H1 (cell line): ENCODE measurements at regions not wholly inside any gene's neighbourhood (a gene's known extent, or its start where the extent isn't known, plus 50 kb on each side); places are given as distances from the start of the nearest gene placed in this dataset.

Experiments used
- CTCF ChIA-PET: fragments of 300-600 bp; sonication (Branson Sonifier 250); formaldehyde crosslinking; loops from one replicate; lab custom pipeline; 2021; ENCODE audit not compliant: partially characterized antibody; lab: Charles Lee
- POLR2A ChIA-PET: fragments of 300-600 bp; sonication (Branson Sonifier 250); formaldehyde crosslinking; loops from one replicate; lab custom pipeline; 2021; ENCODE audit warnings: inconsistent platforms; ENCODE audit not compliant: partially characterized antibody; lab: Charles Lee
- DNase-seq, 2 experiments: peaks; one replicate each; pipeline versions ENCODE4 v3.0.0 to v3.0.0-alpha.2; 2010 to 2022; ENCODE audit warnings: low spot score in 2 of 2, low read depth in 1 of 2, mixed read lengths in 1 of 2
- FAIRE-seq: peaks from 2 replicates; lab custom pipeline; 2011; peaks lifted over from hg19 to GRCh38; lab: Jason Lieb, UNC
- H2AFZ ChIP-seq: 2 replicates; pipeline ENCODE4 v1.8.1; 2012; ENCODE audit warnings: low read length, inconsistent platforms
- H2AK5ac ChIP-seq: 2 replicates; pipeline ENCODE4 v1.6.1; 2013; ENCODE audit warnings: low read depth, low read length
- H2BK120ac ChIP-seq: replicated peaks from 2 replicates; pipeline ENCODE3; 2013; ENCODE audit warnings: low read depth, low read length, inconsistent platforms
- H2BK12ac ChIP-seq: 2 replicates; pipeline ENCODE4 v1.6.1; 2013; ENCODE audit warnings: low read depth, low read length
- H2BK15ac ChIP-seq: 2 replicates; pipeline ENCODE4 v1.6.1; 2013; ENCODE audit warnings: low read length
- H2BK20ac ChIP-seq: 2 replicates; pipeline ENCODE4 v1.6.1; 2013; ENCODE audit warnings: low read length
- H2BK5ac ChIP-seq: 2 replicates; pipeline ENCODE4 v1.6.1; 2013; ENCODE audit warnings: low read depth, low read length
- H3K14ac ChIP-seq: 2 replicates; pipeline ENCODE4 v1.6.1; 2013; ENCODE audit warnings: inconsistent platforms; ENCODE audit not compliant: insufficient read length
- H3K18ac ChIP-seq: 2 replicates; pipeline ENCODE4 v1.6.1; 2013; ENCODE audit warnings: low read length; ENCODE audit errors: extremely low read depth
- H3K23ac ChIP-seq: 2 replicates; pipeline ENCODE4 v1.6.1; 2013; ENCODE audit warnings: inconsistent platforms; ENCODE audit not compliant: insufficient read length
- H3K23me2 ChIP-seq: 2 replicates; pipeline ENCODE4 v1.6.1; 2013; ENCODE audit warnings: low read depth, low read length
- H3K27ac ChIP-seq: 2 replicates; pipeline ENCODE4 v1.6.1; 2011; ENCODE audit warnings: low read depth, low read length, inconsistent platforms
- H3K27me3 ChIP-seq, 4 experiments: replicated peaks in 1 of 4; 1 replicate in 1 of 4; 2 replicates in 3 of 4; pipeline versions ENCODE4 v1.6.1 to v1.8.1; 2011 to 2013; ENCODE audit warnings: low read length in 3 of 4, mild to moderate bottlenecking in 3 of 4, inconsistent platforms in 2 of 4, mixed read lengths in 2 of 4, moderate library complexity in 1 of 4; ENCODE audit not compliant: control insufficient read depth in 3 of 4, insufficient read depth in 3 of 4; ENCODE audit errors: extremely low read depth in 1 of 4
- H3K36me3 ChIP-seq, 4 experiments: 2 replicates each; pipeline versions ENCODE4 v1.6.1 to v1.8.1; 2011 to 2013; ENCODE audit warnings: mild to moderate bottlenecking in 4 of 4, low read length in 3 of 4, moderate library complexity in 2 of 4, control low read depth in 1 of 4, inconsistent platforms in 1 of 4; ENCODE audit not compliant: insufficient read depth in 4 of 4, control insufficient read depth in 2 of 4
- H3K4ac ChIP-seq: replicated peaks from 2 replicates; pipeline ENCODE3; 2013; ENCODE audit warnings: low read length, low read depth, mixed read lengths, inconsistent platforms; ENCODE audit not compliant: insufficient read length
- H3K4me1 ChIP-seq, 4 experiments: replicated peaks in 1 of 4; 1 replicate in 1 of 4; 2 replicates in 3 of 4; pipeline versions ENCODE4 v1.6.1 to v1.8.1; 2011 to 2013; ENCODE audit warnings: low read length in 3 of 4, inconsistent platforms in 2 of 4, mixed read lengths in 1 of 4; ENCODE audit not compliant: insufficient read depth in 4 of 4, control insufficient read depth in 3 of 4
- H3K4me2 ChIP-seq, 2 experiments: 2 replicates each; pipeline versions ENCODE4 v1.6.1 to v1.8.1; 2011 to 2013; ENCODE audit warnings: low read depth in 2 of 2, low read length in 2 of 2, control low read depth in 1 of 2, inconsistent platforms in 1 of 2, mild to moderate bottlenecking in 1 of 2; ENCODE audit not compliant: insufficient read depth in 1 of 2
- H3K4me3 ChIP-seq, 4 experiments: fragments of 200-600, 300-600 bp in 1 of 4; sonication (generic), shearing (Covaris generic), sonication (Bioruptor Twin) in 1 of 4; 2 replicates each; pipeline versions ENCODE4 v1.5.1 to v1.8.1; 2011 to 2016; ENCODE audit warnings: low read length in 4 of 4, low read depth in 3 of 4, control low read depth in 2 of 4, inconsistent platforms in 2 of 4, mild to moderate bottlenecking in 2 of 4, mixed read lengths in 1 of 4, moderate library complexity in 1 of 4; ENCODE audit not compliant: insufficient read depth in 2 of 4; ENCODE audit errors: extremely low read depth in 1 of 4
- H3K56ac ChIP-seq: replicated peaks from 2 replicates; pipeline ENCODE3; 2013; ENCODE audit warnings: low read depth, mild to moderate bottlenecking, mixed read lengths, low read length, inconsistent platforms; ENCODE audit not compliant: insufficient read length
- H3K79me1 ChIP-seq: 2 replicates; pipeline ENCODE4 v1.6.1; 2013; ENCODE audit warnings: low read depth, low read length, control low read depth
- H3K79me2 ChIP-seq, 2 experiments: 2 replicates each; pipeline versions ENCODE4 v1.6.1 to v1.8.1; 2012 to 2013; ENCODE audit warnings: low read length in 2 of 2, mild to moderate bottlenecking in 2 of 2, inconsistent platforms in 1 of 2; ENCODE audit not compliant: insufficient read depth in 2 of 2, control insufficient read depth in 1 of 2
- H3K9ac ChIP-seq, 4 experiments: replicated peaks in 1 of 4; 1 replicate in 1 of 4; 2 replicates in 3 of 4; pipeline versions ENCODE4 v1.6.1 to v1.8.1; 2011 to 2013; ENCODE audit warnings: low read depth in 3 of 4, low read length in 3 of 4, control low read depth in 2 of 4, mild to moderate bottlenecking in 2 of 4, moderate library complexity in 2 of 4, inconsistent platforms in 1 of 4; ENCODE audit errors: extremely low read depth in 1 of 4
- H3K9me3 ChIP-seq, 2 experiments: 2 replicates each; pipeline versions ENCODE4 v1.6.1 to v1.8.1; 2012 to 2013; ENCODE audit warnings: mild to moderate bottlenecking in 2 of 2, moderate library complexity in 2 of 2, control low read depth in 1 of 2, inconsistent platforms in 1 of 2, low read depth in 1 of 2, low read length in 1 of 2, mixed read lengths in 1 of 2; ENCODE audit not compliant: insufficient read depth in 2 of 2
- H4K20me1 ChIP-seq, 2 experiments: replicated peaks in 1 of 2; 2 replicates each; pipeline versions ENCODE3 to v1.8.1; 2011 to 2013; ENCODE audit warnings: inconsistent platforms in 2 of 2, low read length in 2 of 2, mild to moderate bottlenecking in 1 of 2; ENCODE audit not compliant: insufficient read depth in 2 of 2, control insufficient read depth in 1 of 2
- H4K5ac ChIP-seq: 2 replicates; pipeline ENCODE4 v1.6.1; 2013; ENCODE audit warnings: low read length, low read depth, mixed read lengths, inconsistent platforms; ENCODE audit not compliant: insufficient read length
- H4K8ac ChIP-seq: 2 replicates; pipeline ENCODE4 v1.8.0; 2013; ENCODE audit warnings: mild to moderate bottlenecking, moderate library complexity, low read length, inconsistent platforms; ENCODE audit not compliant: insufficient read depth; ENCODE audit errors: extremely low read depth
- H4K91ac ChIP-seq: replicated peaks from 2 replicates; pipeline ENCODE3; 2013; ENCODE audit warnings: low read length, mixed read lengths, inconsistent platforms; ENCODE audit not compliant: insufficient read length
- CHD2 ChIP-seq: IDR thresholded peaks from 2 replicates; pipeline ENCODE4 v1.6.1; 2012; ENCODE audit warnings: low read length, improper control_type of control experiment
- KDM4A ChIP-seq: IDR thresholded peaks from one replicate; pipeline ENCODE4 v1.7.1; 2012; ENCODE audit warnings: low read depth, mild to moderate bottlenecking, moderate library complexity, low read length, inconsistent platforms; ENCODE audit not compliant: severe bottlenecking
- MAX ChIP-seq: IDR thresholded peaks from 2 replicates; pipeline ENCODE4 v1.6.1; 2012; ENCODE audit warnings: inconsistent platforms
- POLR2AphosphoS5 ChIP-seq: IDR thresholded peaks from 2 replicates; pipeline ENCODE4 v1.6.1; 2011; ENCODE audit warnings: low read depth, low read length
- RAD21 ChIP-seq, 2 experiments: IDR thresholded peaks in 1 of 2; conservative IDR thresholded peaks in 1 of 2; 2 replicates each; pipeline ENCODE4 v1.6.1; 2011; ENCODE audit warnings: low read depth in 2 of 2, low read length in 2 of 2, improper control_type of control experiment in 1 of 2, inconsistent platforms in 1 of 2, mild to moderate bottlenecking in 1 of 2, moderate library complexity in 1 of 2
- SIX5 ChIP-seq: IDR thresholded peaks from 2 replicates; pipeline ENCODE4 v1.6.1; 2011; ENCODE audit warnings: mild to moderate bottlenecking, low read depth, low read length
- TAF1 ChIP-seq: IDR thresholded peaks from 2 replicates; pipeline ENCODE4 v1.6.1; 2011; ENCODE audit warnings: mild to moderate bottlenecking, low read depth, low read length
- WGBS, 2 experiments: shearing (Covaris generic) in 1 of 2; methylation state at CpG; one replicate each; pipeline versions ENCODE4 v1.1.6 to v1.1.7; 2013 to 2015; ENCODE audit warnings: low lambda C conversion rate in 2 of 2, mixed read lengths in 2 of 2, inconsistent platforms in 1 of 2, low coverage in 1 of 2, missing lambda C conversion rate in 1 of 2; ENCODE audit not compliant: insufficient replicate concordance in 2 of 2, insufficient coverage in 1 of 2, insufficient read length in 1 of 2; ENCODE audit errors: extremely low coverage in 1 of 2, missing lambda C conversion rate in 1 of 2; 5-methylcytosine and 5-hydroxymethylcytosine counted together

GRCh38 chr5:138640646-138641254, 65.5 kb upstream of the HSPA9 start:
- Histone ChIP-seq H3K27ac (no peak overlapping the region), H3K23me2 (no peaks in the 10 kb centered on the region), H3K4me1 (peaks cover 0 to 16% (median 11%) of the 10 kb centered on the region in 4 experiments; a peak in 6 of 7 replicates), H4K20me1 (no peaks in the 10 kb centered on the region), H2BK12ac (peak overlapping the region; percentile 64; the same call in 1 of the 2 replicates), H3K14ac (no peak overlapping the region), H4K8ac (no peak overlapping the region), H2AK5ac (no peak overlapping the region), H3K18ac (no peak overlapping the region), H3K23ac (no peak overlapping the region), H2BK15ac (peak overlapping the region; percentile 100), H3K9me3 (no peaks in the 10 kb centered on the region), H3K79me2 (no peaks in the 10 kb centered on the region), H3K56ac (no peak overlapping the region), H3K27me3 (no peaks in the 10 kb centered on the region), H2AFZ (0 out of 2 replicates have a peak overlapping the region, but pooled peaks have one; percentile 51), H3K9ac (no peak overlapping the region; a peak in 1 of 7 replicates), H4K91ac (peak overlapping the region; percentile 32), H3K79me1 (no peaks in the 10 kb centered on the region), H2BK20ac (0 out of 2 replicates have a peak overlapping the region, but pooled peaks have one; percentile 63), H3K4ac (no peak overlapping the region), H2BK120ac (no peak overlapping the region), H3K4me2 (no peak overlapping the region), H2BK5ac (no peak overlapping the region), H3K36me3 (no peaks in the 10 kb centered on the region), H3K4me3 (no peak overlapping the region), H4K5ac (no peak overlapping the region)
- FAIRE-seq (no peak), DNase-seq (no peak)
- ChIA-PET CTCF (interaction anchor here (0.6 to 19.6 kb wide), 55 partner anchors 2 to 621 kb away, joined by 3 to 192 read pairs (median 5); no protein-coding TSS in a partner anchor), POLR2A (interaction anchor here (1.0 to 2.1 kb wide), 8 partner anchors 8 to 112 kb away, joined by 3 to 7 read pairs (median 4); partner anchors contain the start of genes CTNNA1, ETF1 and HSPA9)
- WGBS, 2 experiments = 79% methylated on average over 7 of the region's 7 CpGs; no CpG with 5 or more reads in 1 of the 2 experiments
- TF ChIP-seq SIX5 (no peak), MAX (no peak), POLR2AphosphoS5 (no peak), TAF1 (no peak), CHD2 (no peak), KDM4A (no peak), RAD21 (IDR thresholded peaks at IDR 0.05 in 1 of 2, conservative IDR thresholded peaks at IDR 0.05 in 1 of 2; ENCODE audit: low read depth in 2 of 2, low read length in 2 of 2) (no peak)
